Naive thymus-derived CD4-positive, alpha-beta T cell (primary cell): ENCODE measurements at regions not wholly inside any gene's neighbourhood (a gene's known extent, or its start where the extent isn't known, plus 50 kb on each side); places are given as distances from the start of the nearest gene placed in this dataset.

Source experiments
- ATAC-seq: fragments of 150-1000 bp; cut with Tn5 transposase; 2 replicates; pipeline ENCODE4 v1.10.0; 2021; ENCODE audit warnings: mild to moderate bottlenecking, moderate library complexity
- CTCF ChIA-PET: fragments of 350-600 bp; sonication (Branson Sonifier 250); formaldehyde crosslinking; loops from one replicate; lab custom pipeline; 2021; ENCODE audit warnings: antibody characterized with exemption; lab: Charles Lee
- POLR2A ChIA-PET: fragments of 350-600 bp; sonication (Branson Sonifier 250); formaldehyde crosslinking; loops from one replicate; lab custom pipeline; 2021; ENCODE audit warnings: antibody characterized with exemption, inconsistent platforms; lab: Charles Lee
- DNase-seq, 9 donors: peaks; one replicate each; pipeline versions ENCODE4 v3.0.0 to v3.0.0-alpha.2; 2020 to 2022; ENCODE audit warnings: mixed read lengths in 1 of 9
- H3K27ac ChIP-seq: one replicate; pipeline ENCODE4 v1.7.0; 2013; ENCODE audit warnings: mild to moderate bottlenecking, low read depth, low read length, moderate library complexity
- H3K27me3 ChIP-seq, 2 donors: one replicate each; pipeline ENCODE4 v1.7.0; 2013; ENCODE audit warnings: low read length in 2 of 2, mild to moderate bottlenecking in 2 of 2, moderate library complexity in 2 of 2; ENCODE audit not compliant: control insufficient read depth in 2 of 2, insufficient read depth in 2 of 2
- H3K36me3 ChIP-seq, 3 experiments: 1 replicate in 2 of 3; 2 replicates in 1 of 3; pipeline ENCODE4 v1.7.0; 2013; ENCODE audit warnings: low read length in 3 of 3, mild to moderate bottlenecking in 3 of 3, moderate library complexity in 1 of 3; ENCODE audit not compliant: insufficient read depth in 3 of 3, control insufficient read depth in 2 of 3
- H3K4me1 ChIP-seq, 2 donors: one replicate each; pipeline ENCODE4 v1.7.0; 2013; ENCODE audit warnings: low read length in 2 of 2, mild to moderate bottlenecking in 2 of 2, moderate library complexity in 1 of 2; ENCODE audit not compliant: control insufficient read depth in 2 of 2, insufficient read depth in 2 of 2
- H3K4me3 ChIP-seq: 2 replicates; pipeline ENCODE4 v1.7.0; 2013; ENCODE audit warnings: mild to moderate bottlenecking, low read length
- H3K9me3 ChIP-seq, 3 experiments: 1 replicate in 2 of 3; 2 replicates in 1 of 3; pipeline ENCODE4 v1.7.0; 2013; ENCODE audit warnings: low read length in 3 of 3; ENCODE audit not compliant: control insufficient read depth in 2 of 3
- H3K27ac Mint-ChIP-seq, 9 donors: one replicate each; pipeline ENCODE4 v1.8.0; 2020 to 2022; ENCODE audit warnings: mixed read lengths in 9 of 9, mild to moderate bottlenecking in 8 of 9, moderate library complexity in 5 of 9, inconsistent platforms in 2 of 9
- H3K27me3 Mint-ChIP-seq, 5 donors: one replicate each; pipeline ENCODE4 v1.8.0; 2021 to 2022; ENCODE audit warnings: mixed read lengths in 5 of 5, mild to moderate bottlenecking in 1 of 5
- H3K36me3 Mint-ChIP-seq, 5 donors: one replicate each; pipeline ENCODE4 v1.8.0; 2020 to 2022; ENCODE audit warnings: mixed read lengths in 5 of 5, mild to moderate bottlenecking in 3 of 5, inconsistent platforms in 1 of 5
- H3K4me1 Mint-ChIP-seq, 7 donors: one replicate each; pipeline ENCODE4 v1.8.0; 2020 to 2022; ENCODE audit warnings: mixed read lengths in 7 of 7, mild to moderate bottlenecking in 3 of 7, inconsistent platforms in 1 of 7
- H3K4me3 Mint-ChIP-seq, 10 donors: one replicate each; pipeline ENCODE4 v1.8.0; 2020 to 2022; ENCODE audit warnings: mild to moderate bottlenecking in 10 of 10, mixed read lengths in 10 of 10, moderate library complexity in 6 of 10, inconsistent platforms in 2 of 10
- H3K9me3 Mint-ChIP-seq, 11 donors: one replicate each; pipeline ENCODE4 v1.8.0; 2020 to 2022; ENCODE audit warnings: mixed read lengths in 11 of 11, mild to moderate bottlenecking in 4 of 11, inconsistent platforms in 1 of 11, moderate library complexity in 1 of 11
- intact Hi-C, 2 donors: fragments of 100-400 bp; cut with micrococcal nuclease; formaldehyde crosslinking; loops; one replicate each; pipeline ENCODE4 v1.15.1; 2023

DNA sequence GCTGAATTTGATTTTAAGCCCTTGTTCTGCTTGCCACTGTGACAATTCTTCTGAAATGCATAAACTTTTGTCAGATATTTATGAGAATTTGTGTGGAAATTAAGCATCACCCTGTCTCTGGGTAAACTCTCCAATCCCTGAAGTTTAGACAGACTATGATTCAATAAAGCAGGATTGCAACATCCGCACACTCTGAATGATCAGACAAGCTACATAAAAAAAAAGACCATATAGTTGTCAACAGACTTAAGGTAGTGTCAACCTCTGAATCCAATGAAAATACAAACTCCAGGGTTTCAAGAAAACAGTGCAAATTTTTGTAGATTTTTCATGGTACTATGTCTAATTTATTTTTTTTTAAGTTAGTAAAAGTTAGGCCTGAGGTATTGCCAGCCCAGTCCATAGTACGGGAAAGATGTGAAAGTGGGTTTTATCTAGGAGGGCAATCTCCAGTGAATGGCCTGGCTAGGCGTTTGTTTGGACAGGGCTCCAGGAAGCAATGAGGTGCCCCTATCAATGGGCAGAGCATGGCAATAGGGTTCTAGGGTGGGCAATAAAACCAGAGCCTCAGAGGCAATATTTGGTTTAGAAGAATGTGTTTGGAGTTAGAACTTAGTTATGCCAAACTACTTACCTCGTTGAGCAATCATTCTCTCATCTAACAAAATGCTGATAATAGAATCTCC is 762.6 kb upstream of the SEMA6A start:
- intact Hi-C loops: no loop called here
- Mint-ChIP-seq H3K4me3 (no peak overlapping the region), H3K4me1 (no peaks in the 10 kb centered on the region), H3K36me3 (no peaks in the 10 kb centered on the region), H3K9me3 (peaks cover 0 to 9% (median 0%) of the 10 kb centered on the region in 11 donors), H3K27ac (no peak overlapping the region), H3K27me3 (no peaks in the 10 kb centered on the region)
- Histone ChIP-seq H3K27me3 (no peaks in the 10 kb centered on the region), H3K27ac (no peak overlapping the region), H3K9me3 (no peaks in the 10 kb centered on the region), H3K36me3 (no peaks in the 10 kb centered on the region), H3K4me1 (no peaks in the 10 kb centered on the region), H3K4me3 (no peak overlapping the region)
- ATAC-seq: no peak
- CTCF ChIA-PET: no interaction called here
- no peak for DNase-seq
- POLR2A ChIA-PET: no interaction called here

DNA sequence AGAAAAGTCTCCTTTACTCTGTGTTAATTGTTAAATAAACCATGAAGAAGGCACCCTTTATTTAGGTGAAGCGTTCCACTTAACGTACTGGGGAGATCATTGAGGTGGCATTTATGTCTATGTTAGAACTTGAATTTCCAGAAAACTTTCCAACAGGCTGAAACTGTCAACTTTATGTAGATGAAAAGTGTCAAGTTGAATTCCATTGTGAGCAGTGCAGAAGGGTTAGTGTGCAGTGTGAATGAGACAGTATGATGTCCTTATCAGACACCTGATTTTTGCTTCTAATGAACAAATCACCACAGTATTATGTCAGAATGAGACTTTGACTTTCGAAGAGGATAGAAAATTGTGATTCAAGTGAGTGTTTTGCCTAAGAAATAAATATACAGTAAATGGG is 761.6 kb upstream of the SEMA6A start:
- H3K4me3 Mint-ChIP-seq: no peak overlapping the region
- CTCF ChIA-PET: no interaction called here
- Histone ChIP-seq H3K36me3 (no peaks in the 10 kb centered on the region), H3K4me1 (no peaks in the 10 kb centered on the region), H3K4me3 (no peak overlapping the region), H3K27ac (no peak overlapping the region), H3K27me3 (no peaks in the 10 kb centered on the region), H3K9me3 (no peaks in the 10 kb centered on the region)
- POLR2A ChIA-PET: no interaction called here
- no peak overlapping the region for H3K27ac Mint-ChIP-seq
- no peak for ATAC-seq
- H3K36me3 Mint-ChIP-seq: no peaks in the 10 kb centered on the region
- H3K9me3 Mint-ChIP-seq: peaks cover 0 to 14% (median 1%) of the 10 kb centered on the region in 11 donors
- no peaks in the 10 kb centered on the region for H3K27me3 Mint-ChIP-seq
- intact Hi-C loops: no loop called here
- no peak for DNase-seq
- no peaks in the 10 kb centered on the region for H3K4me1 Mint-ChIP-seq

DNA sequence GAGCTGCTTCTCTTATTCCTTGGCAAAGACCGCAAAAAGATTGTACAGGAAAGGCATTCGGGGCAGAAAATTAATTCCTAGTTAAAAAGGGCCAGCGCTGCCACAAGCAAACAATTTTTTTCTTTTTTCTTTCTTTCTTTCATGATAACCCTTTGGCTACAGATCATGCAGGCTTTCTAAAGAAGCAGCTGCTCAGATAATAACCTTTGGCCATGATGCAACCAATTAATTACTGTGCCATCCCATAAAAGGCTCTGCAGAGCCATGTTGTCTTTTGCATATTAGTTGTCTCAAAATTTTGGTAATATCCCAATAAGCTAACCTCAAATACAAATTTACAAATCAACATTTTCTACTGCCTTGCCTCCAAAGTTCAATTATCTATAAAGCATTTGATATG is 758.4 kb upstream of the SEMA6A start:
- CTCF ChIA-PET: no interaction called here
- ATAC-seq: no peak
- DNase-seq: no peak
- POLR2A ChIA-PET: no interaction called here
- H3K36me3 Mint-ChIP-seq: no peaks in the 10 kb centered on the region
- H3K4me3 Mint-ChIP-seq: no peak overlapping the region
- Histone ChIP-seq H3K27me3 (no peaks in the 10 kb centered on the region), H3K27ac (no peak overlapping the region), H3K4me1 (no peaks in the 10 kb centered on the region), H3K9me3 (no peaks in the 10 kb centered on the region), H3K4me3 (no peak overlapping the region), H3K36me3 (no peaks in the 10 kb centered on the region)
- peaks cover 0 to 18% (median 2%) of the 10 kb centered on the region in 11 donors for H3K9me3 Mint-ChIP-seq
- H3K27ac Mint-ChIP-seq: no peak overlapping the region
- H3K27me3 Mint-ChIP-seq: no peaks in the 10 kb centered on the region
- no peaks in the 10 kb centered on the region for H3K4me1 Mint-ChIP-seq
- intact Hi-C loops: no loop called here

DNA sequence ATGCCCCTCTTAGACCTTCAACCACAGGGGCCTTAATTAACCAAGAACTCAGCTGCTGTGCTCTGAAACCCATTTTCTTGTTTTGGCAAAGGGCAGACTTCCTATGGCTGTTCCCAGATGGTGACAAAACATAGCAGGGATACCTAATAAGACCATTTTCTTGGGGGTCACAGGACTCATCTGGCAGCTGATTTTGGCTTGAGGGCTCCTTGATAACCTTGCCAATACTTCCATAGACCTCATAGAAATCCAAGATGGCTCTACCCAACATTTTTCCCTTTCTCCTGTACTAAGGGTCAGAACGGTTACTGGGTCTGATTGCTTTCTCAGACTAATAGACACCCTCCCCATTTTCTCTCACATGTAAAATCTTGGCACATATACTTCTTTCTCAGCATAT is 757.7 kb upstream of the SEMA6A start:
- H3K36me3 ChIP-seq: no peaks in the 10 kb centered on the region
- no peak overlapping the region for H3K4me3 ChIP-seq
- H3K27ac Mint-ChIP-seq: no peak overlapping the region
- H3K27me3 ChIP-seq: no peaks in the 10 kb centered on the region
- H3K36me3 Mint-ChIP-seq: peaks cover 0 to 4% (median 0%) of the 10 kb centered on the region in 5 donors
- no peaks in the 10 kb centered on the region for H3K4me1 Mint-ChIP-seq
- no peak overlapping the region for H3K4me3 Mint-ChIP-seq
- no peaks in the 10 kb centered on the region for H3K4me1 ChIP-seq
- H3K9me3 Mint-ChIP-seq: peaks cover 0 to 18% (median 2%) of the 10 kb centered on the region in 11 donors
- H3K27ac ChIP-seq: no peak overlapping the region
- intact Hi-C loops: no loop called here
- ATAC-seq (no peak), DNase-seq (no peak)
- ChIA-PET CTCF (no interaction called here), POLR2A (no interaction called here)
- H3K27me3 Mint-ChIP-seq: no peaks in the 10 kb centered on the region
- no peaks in the 10 kb centered on the region for H3K9me3 ChIP-seq

DNA sequence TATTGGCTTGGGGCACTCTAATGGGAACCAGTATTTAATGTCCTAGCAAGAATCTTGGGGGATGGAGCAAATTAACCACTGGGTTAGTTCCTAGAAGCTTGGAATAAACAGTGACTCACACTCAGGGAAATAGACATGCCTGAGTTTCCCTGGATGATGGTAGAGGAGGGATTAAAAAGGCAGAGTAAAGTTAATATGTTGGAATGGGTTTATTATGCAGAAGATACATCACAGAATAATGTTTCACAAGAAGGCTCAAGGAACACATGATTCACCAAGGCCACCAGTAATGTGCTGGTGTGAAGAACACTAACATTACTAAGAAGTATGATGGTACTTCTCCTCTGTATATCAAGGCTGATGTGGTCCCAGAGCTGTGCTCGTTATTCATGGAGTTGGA is 752.9 kb upstream of the SEMA6A start:
- Mint-ChIP-seq H3K27ac (no peak overlapping the region), H3K4me3 (no peak overlapping the region), H3K9me3 (peaks cover 0 to 26% (median 5%) of the 10 kb centered on the region in 11 donors), H3K27me3 (no peaks in the 10 kb centered on the region), H3K4me1 (no peaks in the 10 kb centered on the region), H3K36me3 (peaks cover 0 to 6% (median 0%) of the 10 kb centered on the region in 5 donors)
- ATAC-seq (no peak), DNase-seq (no peak)
- H3K27me3 ChIP-seq: no peaks in the 10 kb centered on the region
- H3K36me3 ChIP-seq: no peaks in the 10 kb centered on the region
- CTCF ChIA-PET: no interaction called here
- H3K4me3 ChIP-seq: no peak overlapping the region
- no peak overlapping the region for H3K27ac ChIP-seq
- intact Hi-C loops: no loop called here
- H3K4me1 ChIP-seq: no peaks in the 10 kb centered on the region
- H3K9me3 ChIP-seq: no peaks in the 10 kb centered on the region
- POLR2A ChIA-PET: no interaction called here

DNA sequence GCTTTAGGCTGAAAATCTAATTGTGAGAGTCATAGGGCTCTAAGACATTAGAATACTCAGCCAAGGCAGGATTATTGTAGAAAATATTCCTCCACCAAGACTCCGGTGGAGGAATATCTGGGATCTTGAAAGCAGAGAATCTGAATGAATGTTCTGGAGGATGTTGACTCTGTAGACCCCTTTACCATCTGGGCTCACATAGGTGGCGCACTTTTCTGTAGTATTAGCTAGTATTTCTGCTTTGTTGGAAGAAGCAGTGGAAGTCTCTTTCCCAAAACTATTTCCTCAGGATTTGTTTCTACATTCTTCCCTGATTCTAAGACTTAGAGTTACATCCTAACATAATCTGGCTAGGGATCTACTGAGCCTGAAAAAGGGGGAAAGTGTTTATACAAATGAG is 752.4 kb upstream of the SEMA6A start:
- no peaks in the 10 kb centered on the region for H3K27me3 Mint-ChIP-seq
- H3K4me1 ChIP-seq: no peaks in the 10 kb centered on the region
- H3K4me3 ChIP-seq: no peak overlapping the region
- H3K4me3 Mint-ChIP-seq: no peak overlapping the region
- H3K9me3 ChIP-seq: no peaks in the 10 kb centered on the region
- H3K9me3 Mint-ChIP-seq: peaks cover 0 to 26% (median 5%) of the 10 kb centered on the region in 11 donors
- intact Hi-C loops: no loop called here
- H3K36me3 Mint-ChIP-seq: peaks cover 0 to 6% (median 0%) of the 10 kb centered on the region in 5 donors
- H3K36me3 ChIP-seq: no peaks in the 10 kb centered on the region
- no peak for DNase-seq
- H3K27ac Mint-ChIP-seq: no peak overlapping the region
- no peaks in the 10 kb centered on the region for H3K4me1 Mint-ChIP-seq
- ATAC-seq: no peak
- H3K27ac ChIP-seq: no peak overlapping the region
- POLR2A ChIA-PET: no interaction called here
- H3K27me3 ChIP-seq: no peaks in the 10 kb centered on the region
- CTCF ChIA-PET: no interaction called here

DNA sequence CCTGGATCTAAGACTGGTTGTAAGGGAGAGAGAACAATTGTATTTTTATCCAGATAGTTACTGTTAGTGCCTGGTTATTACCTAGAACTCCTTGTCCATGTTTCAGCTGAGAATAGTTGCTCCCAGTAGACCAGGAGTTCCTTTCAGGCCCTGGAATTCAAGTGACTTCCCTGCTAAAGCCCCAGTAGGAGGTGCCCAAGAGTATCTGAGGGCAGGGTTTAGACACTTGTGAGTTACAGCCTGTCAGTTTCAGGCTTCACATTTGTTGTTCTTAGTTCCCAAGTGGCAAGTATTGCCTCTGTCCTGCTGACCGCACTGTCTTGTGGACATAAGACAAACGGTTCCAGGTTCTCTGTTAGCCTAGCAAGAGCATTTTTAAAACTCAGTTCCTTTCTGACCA is 743.9 kb upstream of the SEMA6A start:
- Histone ChIP-seq H3K4me3 (no peak overlapping the region), H3K27ac (no peak overlapping the region), H3K36me3 (no peaks in the 10 kb centered on the region), H3K4me1 (no peaks in the 10 kb centered on the region), H3K27me3 (no peaks in the 10 kb centered on the region), H3K9me3 (no peaks in the 10 kb centered on the region)
- H3K27ac Mint-ChIP-seq: no peak overlapping the region
- no peaks in the 10 kb centered on the region for H3K27me3 Mint-ChIP-seq
- no peak overlapping the region for H3K4me3 Mint-ChIP-seq
- H3K4me1 Mint-ChIP-seq: no peaks in the 10 kb centered on the region
- intact Hi-C loops: no loop called here
- ChIA-PET POLR2A (no interaction called here), CTCF (no interaction called here)
- peaks cover 0 to 8% (median 0%) of the 10 kb centered on the region in 11 donors for H3K9me3 Mint-ChIP-seq
- DNase-seq (no peak), ATAC-seq (no peak)
- H3K36me3 Mint-ChIP-seq: no peaks in the 10 kb centered on the region
